ENCODE measurements at regions not wholly inside any gene's neighbourhood (a gene's known extent, or its start where the extent isn't known, plus 50 kb on each side); places are given as distances from the start of the nearest gene placed in this dataset.

DNA sequence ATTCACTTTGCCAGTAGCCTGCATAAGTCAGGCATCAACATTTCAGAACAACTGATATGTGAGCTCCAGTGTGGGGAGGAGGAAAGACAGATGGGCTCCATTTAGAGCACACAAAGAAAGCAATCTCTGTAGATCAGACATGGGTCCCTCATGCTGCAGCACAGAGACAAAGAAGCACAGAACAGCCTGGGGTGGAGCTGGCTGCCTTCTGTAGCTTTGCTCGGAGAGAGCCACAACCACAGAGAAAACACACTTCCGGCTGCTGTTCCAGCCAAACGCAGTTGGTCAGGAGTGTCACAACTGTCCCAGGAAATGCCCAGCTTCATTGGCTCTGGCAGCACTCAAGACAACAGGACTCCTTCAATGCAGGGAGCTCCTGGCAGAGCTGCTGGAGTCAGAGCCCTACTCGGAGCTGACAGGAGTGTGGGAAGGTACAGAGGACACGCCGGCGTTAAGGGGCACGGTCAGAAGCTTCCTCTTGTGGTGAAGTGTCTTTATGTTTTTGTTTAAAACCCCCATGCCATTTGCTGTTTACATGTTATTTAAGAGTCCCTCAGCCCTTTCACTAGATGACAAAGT, 494.4 kb downstream of the TCERG1L start:
- no peak for DNase-seq (ENCODE audit: low read depth in 2 of 2)

DNA sequence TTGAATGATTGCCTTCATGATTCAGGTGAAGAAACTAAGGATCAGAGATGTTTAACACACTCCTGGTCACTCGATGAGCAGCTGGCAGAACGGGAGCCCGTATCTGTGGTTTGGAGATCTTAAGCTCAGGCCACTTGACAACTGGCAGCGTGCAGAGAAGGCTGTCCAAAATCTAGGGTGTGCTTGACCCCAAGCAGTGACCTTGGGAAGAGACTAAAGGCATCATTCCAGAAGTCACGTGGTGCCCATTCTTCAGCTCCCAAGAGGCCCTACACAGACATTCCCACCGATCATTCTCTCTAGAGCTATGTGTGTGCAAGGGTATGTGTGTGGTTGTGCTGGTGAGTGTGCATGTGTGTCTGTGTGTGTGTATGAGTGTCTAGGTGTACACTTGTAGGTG, 493.8 kb downstream of the TCERG1L start:
- DNase-seq (ENCODE audit: low read depth in 2 of 2), result no peak

DNA sequence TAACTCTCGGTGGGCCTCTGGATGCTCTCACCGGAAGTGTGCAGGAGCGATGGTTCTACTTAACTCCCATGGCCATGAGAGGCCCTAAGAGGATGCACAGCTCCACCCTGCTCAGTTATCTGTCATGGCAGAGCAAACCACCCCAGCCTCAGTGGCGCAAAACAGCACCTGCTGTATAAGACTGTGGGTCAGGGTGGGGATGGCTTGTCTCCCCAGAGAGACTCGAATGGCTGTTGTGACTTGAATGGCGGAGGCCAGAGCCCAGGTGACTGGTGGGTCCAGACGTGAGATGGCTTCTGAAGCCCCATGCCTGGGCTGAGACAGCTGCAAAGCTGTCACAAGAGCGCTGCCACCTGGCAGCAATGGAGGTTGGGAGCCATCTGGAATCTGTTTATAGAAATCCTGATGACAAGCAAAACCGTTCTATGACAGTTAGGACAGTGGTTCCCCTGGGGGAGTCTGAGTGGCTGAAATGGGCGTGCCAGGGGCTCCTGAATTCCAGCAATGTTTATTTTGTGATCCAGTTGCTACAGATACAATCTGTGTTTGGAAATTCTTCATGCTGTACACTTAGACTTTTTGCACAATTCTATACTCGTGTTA, 490.5 kb downstream of the TCERG1L start:
- DNase-seq (ENCODE audit: low read depth in 2 of 2), result no peak

DNA sequence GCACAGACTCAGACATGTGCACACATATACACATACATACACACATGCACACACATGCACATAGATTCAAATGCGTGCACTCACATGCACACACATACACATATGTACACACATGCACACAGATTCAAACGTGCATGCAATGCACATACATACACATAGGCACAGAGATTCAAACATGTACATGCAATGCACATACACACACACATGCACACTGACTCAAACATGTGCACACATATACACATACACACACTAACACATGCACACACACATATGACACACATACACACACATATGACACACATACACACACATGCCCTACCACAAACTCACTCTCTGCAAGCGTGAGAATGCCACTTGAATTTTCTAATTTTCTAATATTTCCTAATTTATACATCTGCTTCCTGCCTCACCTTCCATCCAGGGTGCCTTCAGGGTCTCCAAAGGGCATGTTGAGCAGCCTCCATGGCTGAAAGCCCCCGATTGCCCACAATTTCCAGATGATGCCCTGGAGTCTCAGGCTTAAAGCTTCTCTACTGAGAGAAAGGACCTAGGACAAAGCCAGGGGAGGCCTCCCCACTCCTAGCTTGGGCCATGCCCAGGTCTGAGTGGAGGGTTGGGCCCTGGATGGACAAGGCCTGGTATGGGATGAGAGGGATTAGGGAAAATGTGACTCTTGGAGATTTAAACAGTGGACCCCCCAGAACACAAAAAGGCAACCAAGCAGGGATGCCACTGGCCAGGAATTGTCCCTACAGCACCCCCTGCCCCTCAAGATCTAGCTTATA, 487.1 kb downstream of the TCERG1L start:
- no peak for DNase-seq (ENCODE audit: low read depth in 2 of 2)

DNA sequence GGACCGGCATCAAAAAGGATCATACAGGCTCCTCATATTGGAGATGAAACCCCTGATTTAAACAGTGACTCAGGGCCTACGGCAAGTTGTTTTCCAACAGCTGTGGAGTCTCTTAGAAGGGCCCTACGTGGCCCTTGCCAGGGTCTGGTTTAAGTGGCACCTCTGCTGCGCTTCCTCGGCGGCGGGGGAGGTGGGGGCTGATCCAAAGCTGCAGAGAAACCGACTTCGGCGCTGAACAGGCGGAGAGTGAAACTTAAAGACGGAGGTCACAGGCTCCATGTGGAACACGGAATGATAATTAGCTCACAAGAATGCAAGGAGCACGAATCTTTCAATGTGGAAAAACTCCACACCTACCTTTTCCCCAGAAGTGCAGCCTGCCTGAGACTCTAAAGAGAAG, 477.9 kb downstream of the TCERG1L start:
- DNase-seq (ENCODE audit: low read depth in 2 of 2), result no peak

DNA sequence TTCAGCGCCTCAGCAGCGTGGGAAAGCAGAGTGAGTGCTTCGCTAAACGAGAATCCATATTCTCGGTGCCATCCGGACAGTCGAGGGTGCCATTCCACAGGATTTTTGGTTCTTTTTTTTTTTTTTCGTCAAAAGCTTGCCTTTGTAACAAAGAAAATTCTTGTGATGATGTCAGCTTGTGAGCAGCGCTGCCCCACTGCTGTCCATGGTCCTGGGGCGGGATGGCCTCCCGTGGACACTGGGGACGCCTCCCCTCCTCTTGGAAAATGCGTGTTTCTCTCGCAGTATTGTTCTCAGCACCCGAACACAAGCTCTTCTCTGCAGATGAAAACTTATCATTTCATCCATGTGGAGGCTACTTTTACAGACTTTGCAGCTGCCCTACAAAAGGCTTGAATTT, 477.4 kb downstream of the TCERG1L start:
- DNase-seq (ENCODE audit: low read depth in 2 of 2), result no peak

DNA sequence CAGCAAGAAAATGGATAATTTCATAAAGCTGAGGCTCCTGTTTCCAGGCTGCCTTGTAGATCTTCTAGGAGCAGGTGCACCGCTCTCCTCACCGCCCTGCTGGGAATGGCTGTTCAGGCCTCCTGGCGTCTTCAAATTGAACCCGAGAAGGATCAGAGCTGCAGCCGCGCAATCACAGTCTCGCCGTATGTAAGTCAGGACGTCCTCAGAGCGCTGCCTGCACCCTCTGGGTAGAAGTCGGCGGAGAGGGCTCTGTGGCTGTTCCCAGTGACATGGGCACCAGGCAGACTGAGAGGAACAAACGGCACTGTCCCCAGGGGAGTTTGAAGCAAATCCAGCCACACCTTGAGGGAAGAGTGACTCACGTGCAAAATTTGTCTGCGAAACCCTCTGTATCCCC, 476.9 kb downstream of the TCERG1L start:
- DNase-seq (ENCODE audit: low read depth in 2 of 2), result no peak

DNA sequence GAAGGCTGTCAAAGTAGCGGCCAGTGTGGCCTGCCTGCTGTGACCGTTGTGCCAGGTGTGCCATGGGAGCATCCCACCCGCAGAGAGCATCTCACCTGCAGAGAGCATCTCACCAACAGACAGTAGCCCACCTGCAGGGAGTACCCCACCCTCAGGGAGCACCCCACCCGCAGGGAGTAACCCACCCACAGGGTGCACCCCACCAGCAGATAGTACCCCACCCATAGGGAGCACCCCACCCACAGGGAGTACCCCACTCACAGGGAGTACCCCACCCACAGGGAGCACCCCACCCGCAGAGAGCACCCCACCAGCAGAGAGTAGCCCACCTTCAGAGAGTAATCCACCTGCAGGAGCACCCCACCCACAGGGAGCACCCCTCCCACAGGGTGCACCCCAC, 476.5 kb downstream of the TCERG1L start:
- no peak for DNase-seq (ENCODE audit: low read depth in 2 of 2)

DNA sequence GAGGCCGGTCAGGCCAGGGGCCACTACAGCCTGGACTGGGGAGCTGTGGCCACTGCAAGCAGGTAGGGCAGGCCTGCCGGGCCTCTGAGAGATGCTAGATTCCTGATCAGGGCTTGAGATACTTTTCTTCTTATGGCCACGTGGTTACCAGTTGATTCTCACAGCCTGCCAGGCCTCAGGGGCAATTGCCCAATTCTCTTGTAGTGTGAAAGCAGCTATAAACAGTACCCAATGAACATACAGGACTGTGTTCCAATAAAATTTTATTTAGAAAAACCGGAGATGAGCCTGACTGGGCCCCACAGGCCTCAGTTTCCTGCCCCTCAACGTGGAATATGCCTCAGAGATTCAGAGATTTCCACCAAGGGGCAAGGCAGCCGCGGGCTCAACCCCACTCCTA, 475.2 kb downstream of the TCERG1L start:
- no peak for DNase-seq (ENCODE audit: low read depth in 2 of 2)

DNA sequence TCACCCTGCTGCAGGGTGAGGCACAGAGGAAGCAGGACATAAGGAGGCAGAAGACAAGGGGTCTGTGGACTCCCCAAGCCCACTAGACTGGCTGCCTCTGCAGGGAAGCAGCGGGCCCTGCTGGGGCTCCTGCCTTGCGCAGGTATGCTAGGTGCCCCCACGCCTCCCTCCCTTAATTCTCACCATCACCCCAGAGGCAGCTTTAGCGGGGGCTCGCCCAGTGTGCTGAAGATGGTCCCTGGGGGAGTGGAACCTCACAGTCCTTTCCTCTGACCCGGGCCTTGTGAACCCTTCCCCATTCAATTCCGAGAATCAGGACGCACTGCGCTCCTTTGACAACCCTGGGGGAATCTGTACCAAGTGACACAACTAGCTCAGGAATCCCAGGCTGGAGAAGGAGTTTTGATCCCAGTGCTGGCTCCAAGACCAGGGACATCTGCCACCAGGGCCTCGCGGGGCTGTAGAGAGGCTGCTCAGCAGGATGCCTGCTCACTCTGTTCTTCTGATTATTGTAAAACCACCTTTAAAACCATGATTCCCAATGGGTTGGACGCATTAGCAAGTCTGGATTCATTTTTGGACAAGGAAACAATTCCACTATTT, 468.4 kb downstream of the TCERG1L start:
- DNase-seq (ENCODE audit: low read depth in 2 of 2), result no peak

DNA sequence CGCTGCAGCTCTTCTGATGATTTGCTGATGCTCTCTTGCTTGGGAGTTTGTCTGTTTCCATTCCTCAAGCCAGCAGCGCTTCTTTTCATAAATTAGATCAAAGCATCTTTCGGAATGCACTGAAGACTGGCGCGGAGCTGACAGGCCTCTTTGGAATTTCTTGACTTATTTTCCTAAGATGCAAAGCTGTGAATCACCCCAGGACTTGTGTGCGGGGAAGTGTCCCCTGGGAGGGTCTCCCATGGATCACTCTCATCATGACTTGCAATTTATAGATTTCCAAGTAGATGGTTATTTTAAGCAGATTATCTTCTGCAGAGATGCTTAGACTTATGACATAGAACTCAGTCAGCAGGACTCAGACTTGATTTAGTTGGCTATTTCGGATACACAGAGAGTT, 467.2 kb downstream of the TCERG1L start:
- no peak for DNase-seq (ENCODE audit: low read depth in 2 of 2)

DNA sequence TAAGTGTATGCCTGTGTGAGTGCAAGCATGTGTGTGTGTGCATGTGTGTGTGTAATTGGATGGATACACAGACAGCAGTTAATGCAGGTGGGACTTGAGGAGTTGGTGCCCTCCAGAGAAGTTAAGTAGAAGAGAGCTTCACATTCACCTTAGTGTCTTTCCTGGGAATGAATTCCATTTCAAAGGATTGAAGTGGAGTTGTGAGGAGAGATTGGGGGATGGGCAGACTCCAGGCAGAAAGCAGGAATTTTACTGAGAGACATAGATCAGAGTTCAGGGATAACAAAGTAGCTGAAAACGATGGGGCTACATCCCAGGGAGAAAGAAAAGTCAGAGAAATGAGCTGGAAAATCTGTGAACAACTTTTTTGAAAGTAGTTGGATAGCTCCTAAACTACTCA, 464.4 kb downstream of the TCERG1L start:
- DNase-seq (ENCODE audit: low read depth in 2 of 2), result no peak

DNA sequence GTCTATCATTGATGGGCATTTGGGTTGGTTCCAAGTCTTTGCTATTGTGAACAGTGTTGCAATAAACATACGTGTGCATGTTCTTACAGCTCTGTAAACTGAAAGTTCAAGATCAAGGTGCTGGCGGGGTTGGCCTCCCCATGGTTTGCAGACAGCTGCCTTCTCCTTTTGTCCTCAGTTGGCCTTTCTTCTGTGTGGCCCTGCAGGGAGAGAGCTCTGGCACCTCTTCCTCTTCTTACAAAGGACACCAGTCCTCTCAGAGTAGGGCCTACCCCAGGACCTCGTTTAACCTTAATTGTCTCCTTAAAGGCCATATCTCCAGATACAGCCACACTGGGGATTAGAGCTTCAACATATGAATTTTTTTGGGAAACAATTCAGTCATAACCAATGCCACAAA, 462.7 kb downstream of the TCERG1L start:
- DNase-seq (ENCODE audit: low read depth in 2 of 2), result no peak

DNA sequence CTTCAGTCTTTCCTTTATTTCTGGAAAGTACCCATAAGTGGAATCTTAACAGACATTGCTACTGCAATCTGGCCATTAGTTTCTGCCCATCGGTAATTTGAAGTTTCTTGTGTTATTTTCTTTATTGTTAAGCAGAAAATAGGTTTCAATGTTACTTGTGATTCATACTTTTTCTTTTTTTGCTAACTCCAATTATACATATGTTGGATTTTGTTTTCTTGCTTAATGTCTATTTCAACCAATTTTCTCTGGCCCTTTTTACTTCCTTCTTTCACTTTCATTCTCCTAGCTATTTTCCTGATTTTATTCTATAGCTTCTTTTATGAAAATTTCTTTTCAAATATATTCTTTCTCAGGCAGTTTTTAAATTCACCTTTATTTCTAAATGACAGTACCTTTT, 457.4 kb downstream of the TCERG1L start:
- no peak for DNase-seq (ENCODE audit: low read depth in 2 of 2)

DNA sequence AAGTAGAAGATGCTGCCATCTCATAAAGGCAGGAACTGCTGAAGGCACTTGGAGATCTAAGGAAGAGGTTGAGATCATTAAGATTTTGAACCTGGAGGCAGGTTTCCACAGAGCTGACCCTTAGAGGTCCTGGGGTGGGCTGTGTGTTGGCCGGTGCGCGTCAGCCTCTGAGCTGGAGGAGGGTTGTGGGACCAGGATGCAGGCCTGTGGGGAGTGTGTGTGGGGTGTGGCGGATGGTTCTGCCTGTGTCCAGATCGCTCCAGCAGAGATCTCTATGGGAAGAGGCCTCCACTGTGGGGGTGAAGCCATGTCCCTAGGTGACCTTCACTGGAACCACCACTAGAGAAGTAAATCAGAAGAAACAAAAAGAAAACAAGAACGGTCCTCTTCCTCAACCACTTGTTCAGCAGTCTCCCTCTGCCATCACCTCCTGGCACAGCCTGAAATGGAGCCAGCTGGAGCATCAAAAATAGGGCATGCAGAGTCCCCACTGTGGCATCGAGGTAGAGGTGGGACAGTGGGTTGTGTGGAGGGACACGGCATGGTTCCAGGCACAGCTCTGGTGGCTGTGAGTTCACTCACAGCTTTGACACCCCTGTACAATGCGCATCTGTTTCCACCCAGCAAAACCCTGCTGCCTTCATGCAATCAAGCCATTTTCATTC, 453.8 kb downstream of the TCERG1L start:
- no peak for DNase-seq (ENCODE audit: low read depth in 2 of 2)

DNA sequence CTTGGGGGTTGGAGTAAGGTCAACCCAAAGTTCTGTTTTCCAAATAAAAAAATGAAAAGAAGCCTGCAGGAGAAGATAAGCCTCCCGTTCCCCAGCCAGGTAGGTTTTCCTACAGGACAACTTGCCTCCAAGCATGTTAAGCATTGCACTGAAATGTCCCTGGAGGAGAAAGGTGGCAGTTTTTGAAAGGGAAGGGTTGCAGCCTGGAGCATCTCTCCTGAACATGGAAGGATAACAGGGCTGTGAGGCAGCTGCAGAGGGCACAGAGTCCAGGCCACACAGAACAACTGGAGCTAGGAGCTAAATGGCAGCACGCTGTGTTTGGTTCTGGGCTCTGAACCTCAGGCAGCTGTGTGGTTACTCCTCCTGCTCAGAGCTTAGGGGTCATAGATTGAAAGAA, 452.9 kb downstream of the TCERG1L start:
- DNase-seq (ENCODE audit: low read depth in 2 of 2), result no peak

DNA sequence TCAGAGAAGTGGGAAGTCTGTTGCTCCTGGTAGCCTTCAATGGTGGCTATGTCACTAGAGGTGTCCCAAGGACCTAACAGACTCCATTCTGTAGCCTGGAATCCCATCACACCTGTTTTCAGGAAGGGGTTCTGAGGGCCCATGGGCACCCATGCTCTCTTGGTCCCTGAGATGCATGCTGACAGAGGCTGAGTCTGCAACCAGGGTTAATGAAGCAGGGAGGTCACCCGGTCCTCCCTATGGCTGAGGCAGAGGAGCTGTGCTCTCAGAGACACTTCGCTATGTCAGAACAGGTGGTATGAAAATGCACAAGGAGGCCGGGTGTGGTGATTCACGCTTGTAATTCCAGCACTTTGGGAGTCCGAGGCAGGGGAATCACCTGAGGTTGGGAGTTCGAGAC, 452.1 kb downstream of the TCERG1L start:
- no peak for DNase-seq (ENCODE audit: low read depth in 2 of 2)

DNA sequence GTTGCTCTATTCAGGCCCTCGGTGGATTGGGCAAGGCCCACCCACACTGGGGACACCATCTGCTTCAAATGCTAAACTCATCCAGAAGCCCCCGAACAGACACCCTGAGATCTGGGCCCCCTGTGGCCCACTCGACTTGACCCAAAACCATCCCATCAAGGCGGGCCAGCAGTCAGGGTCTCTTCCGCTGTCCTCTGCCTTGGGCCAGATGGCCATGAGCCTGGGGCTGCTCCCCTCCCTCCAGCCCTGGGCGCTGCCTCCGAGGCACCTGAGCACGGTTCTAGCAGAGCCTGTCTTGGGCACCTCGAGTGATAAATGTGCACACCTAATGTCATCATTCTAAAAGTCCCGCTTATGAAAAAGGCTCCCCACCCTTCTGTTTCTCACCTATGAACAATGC, 449.4 kb downstream of the TCERG1L start:
- no peak for DNase-seq (ENCODE audit: low read depth in 2 of 2)

DNA sequence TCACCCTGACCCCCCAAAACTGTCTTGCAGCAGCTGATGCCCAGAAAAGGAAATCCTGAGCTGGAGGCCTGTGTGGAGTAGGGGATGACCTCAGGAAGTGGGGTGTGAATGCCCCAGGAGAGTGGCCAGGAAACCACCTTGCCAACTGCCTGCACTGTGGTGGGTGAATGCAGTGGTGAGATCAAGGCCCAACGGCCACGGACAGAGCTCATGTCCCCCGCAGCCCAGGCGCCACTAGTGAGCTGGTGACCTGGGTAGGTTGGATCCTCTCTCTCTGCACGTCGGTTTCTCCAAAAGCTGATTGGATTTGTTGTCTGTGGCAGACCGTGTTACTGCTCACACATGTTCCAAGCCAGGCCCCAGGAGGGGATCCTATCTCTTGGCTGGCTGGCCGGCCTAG, 448.9 kb downstream of the TCERG1L start:
- no peak for DNase-seq (ENCODE audit: low read depth in 2 of 2)

DNA sequence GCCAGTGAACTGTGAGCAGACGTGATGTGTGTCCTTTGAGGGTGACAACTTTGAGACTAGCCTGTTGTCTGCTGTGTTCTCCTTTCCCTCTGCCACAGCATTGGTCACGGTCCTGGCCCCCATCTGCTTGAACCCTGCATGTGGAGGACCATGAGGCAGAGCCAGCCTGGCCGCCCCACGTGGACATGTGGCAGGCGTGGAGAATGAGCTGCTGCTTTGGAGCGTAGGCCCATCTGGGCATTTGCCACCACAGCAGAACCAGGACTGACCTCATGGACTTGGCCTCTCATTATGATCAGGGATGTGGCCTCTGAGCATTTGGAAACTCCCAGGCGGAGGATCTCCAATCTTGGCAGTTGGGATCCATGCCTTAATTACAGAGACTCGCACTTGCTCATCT, 448.5 kb downstream of the TCERG1L start:
- no peak for DNase-seq (ENCODE audit: low read depth in 2 of 2)

DNA sequence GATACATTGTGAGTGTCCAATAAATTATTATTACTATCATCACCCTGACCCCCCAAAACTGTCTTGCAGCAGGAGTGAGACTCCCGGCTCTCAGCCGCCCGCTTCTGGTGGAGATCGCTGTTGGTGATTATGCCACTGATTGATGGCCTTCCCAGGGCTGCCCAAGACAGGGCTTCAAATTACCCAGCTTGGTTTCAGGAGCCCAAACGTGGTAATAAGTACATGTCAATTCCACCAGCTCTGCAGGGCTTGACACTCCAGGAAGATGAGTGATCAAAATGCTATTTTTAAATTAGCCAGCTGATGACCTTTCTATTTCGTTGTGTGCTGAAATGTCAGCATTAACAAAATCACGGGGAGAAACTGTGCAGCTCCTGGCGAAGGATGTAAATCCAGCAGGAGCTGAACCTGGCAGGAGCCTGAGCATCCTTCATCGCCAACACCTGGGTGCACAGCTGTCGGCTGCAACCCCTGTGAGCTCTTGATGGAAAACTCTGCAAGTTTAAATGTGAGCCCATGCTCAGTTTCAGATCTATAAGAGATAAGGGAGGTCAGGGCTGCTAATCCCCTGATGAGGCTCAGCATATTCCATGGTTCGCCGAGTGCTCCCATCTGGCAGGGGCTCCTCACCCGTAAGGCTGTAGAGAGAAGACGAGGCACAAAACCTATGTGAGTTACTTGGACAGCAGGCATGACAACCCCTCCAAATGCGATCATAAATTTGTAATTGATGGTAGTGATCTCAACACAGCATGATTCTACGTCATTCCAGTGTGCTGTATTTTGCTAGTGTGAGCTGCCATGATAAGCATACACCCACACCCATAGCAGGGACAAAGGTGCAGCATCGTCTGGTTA, 446.3 kb downstream of the TCERG1L start:
- no peak for DNase-seq (ENCODE audit: low read depth in 2 of 2)

DNA sequence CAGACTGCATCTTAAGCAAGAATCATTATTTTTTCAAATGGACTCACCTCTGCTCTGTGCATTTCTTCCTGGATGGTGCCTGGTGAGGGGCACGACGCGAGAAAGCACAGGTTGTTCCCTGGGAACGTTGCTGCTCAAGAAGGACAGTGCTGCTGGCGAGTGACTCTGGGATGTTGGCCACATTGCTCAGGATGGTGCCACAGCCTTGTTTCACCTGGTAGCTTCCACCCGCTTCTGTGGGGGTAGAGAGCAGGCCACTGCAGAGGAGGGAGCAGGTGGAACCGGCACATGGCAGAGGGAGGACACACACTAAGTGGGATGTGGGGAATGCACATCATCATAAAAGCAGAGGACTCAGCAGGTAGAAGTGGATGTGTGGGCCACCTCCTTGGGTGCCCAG, 444.7 kb downstream of the TCERG1L start:
- no peak for DNase-seq (ENCODE audit: low read depth in 2 of 2)

Measured in stimulated activated CD4-positive, alpha-beta T cell treated with anti-CD3 and anti-CD28 coated beads, Interleukin-4, amount 100 ng/mL, for 48 hours (primary cell).